ENCODE measurements at regions not wholly inside any gene's neighbourhood (a gene's known extent, or its start where the extent isn't known, plus 50 kb on each side); places are given as distances from the start of the nearest gene placed in this dataset.

GRCh38 chr5:112109331-112110007, 309.6 kb downstream of the EPB41L4A start:
- TF ChIP-seq, protein P1, sequence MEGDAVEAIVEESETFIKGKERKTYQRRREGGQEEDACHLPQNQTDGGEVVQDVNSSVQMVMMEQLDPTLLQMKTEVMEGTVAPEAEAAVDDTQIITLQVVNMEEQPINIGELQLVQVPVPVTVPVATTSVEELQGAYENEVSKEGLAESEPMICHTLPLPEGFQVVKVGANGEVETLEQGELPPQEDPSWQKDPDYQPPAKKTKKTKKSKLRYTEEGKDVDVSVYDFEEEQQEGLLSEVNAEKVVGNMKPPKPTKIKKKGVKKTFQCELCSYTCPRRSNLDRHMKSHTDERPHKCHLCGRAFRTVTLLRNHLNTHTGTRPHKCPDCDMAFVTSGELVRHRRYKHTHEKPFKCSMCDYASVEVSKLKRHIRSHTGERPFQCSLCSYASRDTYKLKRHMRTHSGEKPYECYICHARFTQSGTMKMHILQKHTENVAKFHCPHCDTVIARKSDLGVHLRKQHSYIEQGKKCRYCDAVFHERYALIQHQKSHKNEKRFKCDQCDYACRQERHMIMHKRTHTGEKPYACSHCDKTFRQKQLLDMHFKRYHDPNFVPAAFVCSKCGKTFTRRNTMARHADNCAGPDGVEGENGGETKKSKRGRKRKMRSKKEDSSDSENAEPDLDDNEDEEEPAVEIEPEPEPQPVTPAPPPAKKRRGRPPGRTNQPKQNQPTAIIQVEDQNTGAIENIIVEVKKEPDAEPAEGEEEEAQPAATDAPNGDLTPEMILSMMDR (IDR thresholded peaks at IDR 0.05 in 4 of 5, conservative IDR thresholded peaks at IDR 0.05 in 1 of 5): no peak
- TF ChIP-seq POLR2A (IDR thresholded peaks at IDR 0.05): no peak
